ENCODE measurements at regions not wholly inside any gene's neighbourhood (a gene's known extent, or its start where the extent isn't known, plus 50 kb on each side); places are given as distances from the start of the nearest gene placed in this dataset.

GRCh38 chr5:10828241-10828640 lies 67.2 kb upstream of the DAP start:
- no peaks in the 10 kb centered on the region for H3K79me2 ChIP-seq (ENCODE audit: insufficient read depth, low read length)
- no peak overlapping the region for H2BK12ac ChIP-seq (ENCODE audit: insufficient read length, low read depth, low read length)
- H3K9me3 ChIP-seq (ENCODE audit: control insufficient read depth, low read depth, low read length), result no peaks in the 10 kb centered on the region
- Mint-ChIP-seq H3K27ac (no peak overlapping the region), H3K4me1 (peaks cover 0 to 4% of the 10 kb centered on the region in 2 experiments; a peak in 1 of 4 replicates), H3K9me3 (no peaks in the 10 kb centered on the region), H3K36me3 (ENCODE audit: insufficient read depth in 1 of 3, low read depth in 3 of 3) (no peaks in the 10 kb centered on the region), H3K27me3 (ENCODE audit: low read depth) (no peaks in the 10 kb centered on the region; the same call in none of the 2 replicates), H3K4me3 (no peak overlapping the region)
- H4K20me1 ChIP-seq (ENCODE audit: control insufficient read depth, insufficient read depth, insufficient read length), result no peaks in the 10 kb centered on the region
- no peak overlapping the region for H3K18ac ChIP-seq (ENCODE audit: insufficient read length, low read depth, low read length)
- no peak overlapping the region for H3K4me2 ChIP-seq (ENCODE audit: insufficient read depth, insufficient read length, low read length)
- no peak overlapping the region for H3T11ph ChIP-seq (ENCODE audit: low read length)
- H2BK15ac ChIP-seq (ENCODE audit: low read depth, low read length), result no peak overlapping the region
- H4K5ac ChIP-seq (ENCODE audit: insufficient read length, low read depth, low read length), result no peak overlapping the region
- no peak overlapping the region for H3K23ac ChIP-seq (ENCODE audit: insufficient read length, low read depth, low read length)
- H2AK5ac ChIP-seq (ENCODE audit: insufficient read length, low read length), result no peak overlapping the region
- H3K79me1 ChIP-seq (ENCODE audit: insufficient read depth, low read depth, low read length, poor library complexity, severe bottlenecking), result no peaks in the 10 kb centered on the region
- H3K27me3 ChIP-seq (ENCODE audit: insufficient read depth, low read length), result no peaks in the 10 kb centered on the region
- H3K9ac ChIP-seq (ENCODE audit: extremely low read depth, insufficient read length, low read length), result no peak overlapping the region
- no peak overlapping the region for H3K56ac ChIP-seq (ENCODE audit: insufficient read length, low read depth, low read length)
- DNase-seq, result no peak
- WGBS (ENCODE audit: extremely low coverage, insufficient read length, low lambda C conversion rate), result no CpG with 5 or more reads among the region's 2 CpGs
- no peak overlapping the region for H3K27ac ChIP-seq (ENCODE audit: insufficient read length, low read depth, low read length)
- no peak overlapping the region for H2BK20ac ChIP-seq (ENCODE audit: low read depth, low read length, poor library complexity, severe bottlenecking)
- no peak overlapping the region for H4K8ac ChIP-seq (replicated peaks; ENCODE audit: insufficient read length, low read depth, low read length)
- no peak overlapping the region for H3K4ac ChIP-seq (ENCODE audit: low read depth, low read length)
- H3K4me1 ChIP-seq (ENCODE audit: insufficient read depth, low read length), result no peaks in the 10 kb centered on the region
- H2BK120ac ChIP-seq (ENCODE audit: low read depth, low read length, poor library complexity, severe bottlenecking), result no peak overlapping the region
- H3K23me2 ChIP-seq (ENCODE audit: insufficient read length, low read depth, low read length, poor library complexity, severe bottlenecking), result no peaks in the 10 kb centered on the region
- H3K14ac ChIP-seq (ENCODE audit: insufficient read depth, low read length), result no peak overlapping the region
- no peak for TF ChIP-seq CTCF (conservative IDR thresholded peaks at IDR 0.05)
- H4K91ac ChIP-seq (ENCODE audit: insufficient read length, low read depth, low read length), result no peak overlapping the region
- H2AFZ ChIP-seq (ENCODE audit: low read length), result no peak overlapping the region
- H2BK5ac ChIP-seq (ENCODE audit: insufficient read length, low read length), result no peak overlapping the region
